Stimulated activated naive CD8-positive, alpha-beta T cell treated with anti-CD3 and anti-CD28 coated beads, Interleukin-15, Interleukin-2, amounts not matched to agents 100 ng/mL and 50 ng/mL, for 24 hours (primary cell): ENCODE measurements at regions not wholly inside any gene's neighbourhood (a gene's known extent, or its start where the extent isn't known, plus 50 kb on each side); places are given as distances from the start of the nearest gene placed in this dataset.

Source experiments
- H3K27ac Mint-ChIP-seq: one replicate; pipeline ENCODE4 v1.8.0; 2021; ENCODE audit warnings: mild to moderate bottlenecking, mixed read lengths
- H3K27me3 Mint-ChIP-seq: one replicate; pipeline ENCODE4 v1.8.0; 2021; ENCODE audit warnings: mixed read lengths
- H3K36me3 Mint-ChIP-seq: one replicate; pipeline ENCODE4 v1.8.0; 2021; ENCODE audit warnings: low read depth, mixed read lengths
- H3K4me1 Mint-ChIP-seq: one replicate; pipeline ENCODE4 v1.8.0; 2021; ENCODE audit warnings: low read depth, mixed read lengths
- H3K4me3 Mint-ChIP-seq: one replicate; pipeline ENCODE4 v1.8.0; 2021; ENCODE audit warnings: mild to moderate bottlenecking, mixed read lengths
- H3K9me3 Mint-ChIP-seq: one replicate; pipeline ENCODE4 v1.8.0; 2021; ENCODE audit warnings: mixed read lengths

DNA sequence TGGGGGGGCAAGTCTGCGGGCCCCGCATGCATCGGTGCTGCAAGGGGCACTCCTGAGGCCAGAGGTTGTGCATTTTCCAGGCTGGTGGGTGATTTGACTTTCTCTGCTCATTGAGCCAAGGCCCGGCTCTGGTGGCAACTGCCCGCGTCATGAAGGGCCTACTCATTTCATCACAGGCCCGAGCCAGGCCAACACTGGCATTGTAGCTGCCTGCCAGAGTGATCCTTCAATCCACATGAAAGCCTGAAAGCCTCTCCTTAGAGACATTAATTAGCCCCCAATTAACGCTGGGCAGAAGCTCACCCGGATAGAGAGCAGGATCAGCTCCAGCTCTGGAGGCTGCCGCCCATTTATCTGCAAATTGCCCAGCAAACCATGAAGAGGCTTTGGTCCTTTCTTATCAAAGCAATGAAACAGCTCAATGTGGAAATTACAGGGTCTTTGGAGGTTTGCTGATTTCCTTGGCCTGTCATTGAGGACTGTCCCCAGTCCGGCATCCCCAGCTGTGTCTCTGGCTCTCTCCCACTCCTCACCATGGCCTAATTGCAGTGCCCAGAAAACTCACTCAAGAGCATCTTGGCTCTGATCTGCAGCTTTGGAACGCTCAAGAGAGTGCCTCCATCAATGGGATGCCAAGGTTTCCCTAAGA is 50.4 kb upstream of the STUM start:
- H3K9me3 Mint-ChIP-seq: no peaks in the 10 kb centered on the region
- no peaks in the 10 kb centered on the region for H3K36me3 Mint-ChIP-seq
- H3K4me3 Mint-ChIP-seq: no peak overlapping the region
- no peaks in the 10 kb centered on the region for H3K4me1 Mint-ChIP-seq
- peaks cover 9% of the 10 kb centered on the region for H3K27me3 Mint-ChIP-seq
- no peak overlapping the region for H3K27ac Mint-ChIP-seq

DNA sequence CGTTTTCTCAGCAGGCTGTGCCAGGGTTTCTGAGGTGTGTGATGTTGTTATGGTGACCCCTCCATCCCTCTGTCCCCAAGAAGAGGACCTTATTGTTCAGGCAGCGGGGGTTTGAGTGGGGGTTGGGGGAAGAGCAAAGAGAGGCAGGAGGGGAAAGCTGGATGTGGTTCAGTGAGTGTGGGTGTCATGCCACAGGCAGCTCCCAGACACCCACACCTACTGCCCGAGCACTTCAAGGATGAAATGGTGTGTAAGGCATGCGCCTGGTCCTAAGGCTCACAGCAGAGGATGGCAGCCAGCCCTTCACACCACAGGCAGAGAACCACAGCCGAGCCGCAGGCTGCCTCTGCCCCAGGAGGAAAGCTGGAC is 49.9 kb upstream of the STUM start:
- Mint-ChIP-seq H3K27ac (no peak overlapping the region), H3K9me3 (no peaks in the 10 kb centered on the region), H3K4me1 (no peaks in the 10 kb centered on the region), H3K27me3 (peaks cover 9% of the 10 kb centered on the region), H3K36me3 (no peaks in the 10 kb centered on the region), H3K4me3 (no peak overlapping the region)
